GM21390 (cell line): ENCODE measurements at regions not wholly inside any gene's neighbourhood (a gene's known extent, or its start where the extent isn't known, plus 50 kb on each side); places are given as distances from the start of the nearest gene placed in this dataset.

ENCODE experiments used
- ATAC-seq: cut with Tn5 transposase; IDR thresholded peaks from one replicate; pipeline ENCODE4 v1.9.1; 2021; ENCODE audit not compliant: unreplicated experiment

GRCh38 chr10:4326647-4327046, 499.4 kb upstream of the AKR1E2 start:
- no peak for ATAC-seq

DNA sequence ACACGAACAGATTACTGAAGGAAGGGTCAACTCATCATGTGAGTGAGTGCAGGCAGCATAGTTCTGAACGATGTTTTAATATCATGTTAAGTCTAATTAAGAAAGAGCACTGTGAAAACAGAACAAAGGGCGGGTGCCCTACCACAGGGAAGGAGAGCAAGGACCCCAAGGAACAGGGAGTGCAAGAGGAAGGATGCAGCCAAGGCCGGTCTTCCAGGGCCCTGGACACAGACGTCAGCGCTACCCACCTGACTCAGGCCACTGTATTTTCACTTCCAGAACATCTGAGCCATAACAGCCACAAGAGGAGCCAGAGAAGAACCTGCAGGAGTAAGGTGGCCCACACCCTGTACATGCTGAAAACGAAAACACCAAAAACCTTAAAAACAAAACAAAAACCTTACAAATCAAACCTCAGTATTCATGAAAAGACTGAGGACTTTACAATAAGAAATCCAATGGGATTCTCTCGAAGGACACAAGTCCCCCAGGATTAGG, 506.1 kb upstream of the AKR1E2 start:
- no peak for ATAC-seq

DNA sequence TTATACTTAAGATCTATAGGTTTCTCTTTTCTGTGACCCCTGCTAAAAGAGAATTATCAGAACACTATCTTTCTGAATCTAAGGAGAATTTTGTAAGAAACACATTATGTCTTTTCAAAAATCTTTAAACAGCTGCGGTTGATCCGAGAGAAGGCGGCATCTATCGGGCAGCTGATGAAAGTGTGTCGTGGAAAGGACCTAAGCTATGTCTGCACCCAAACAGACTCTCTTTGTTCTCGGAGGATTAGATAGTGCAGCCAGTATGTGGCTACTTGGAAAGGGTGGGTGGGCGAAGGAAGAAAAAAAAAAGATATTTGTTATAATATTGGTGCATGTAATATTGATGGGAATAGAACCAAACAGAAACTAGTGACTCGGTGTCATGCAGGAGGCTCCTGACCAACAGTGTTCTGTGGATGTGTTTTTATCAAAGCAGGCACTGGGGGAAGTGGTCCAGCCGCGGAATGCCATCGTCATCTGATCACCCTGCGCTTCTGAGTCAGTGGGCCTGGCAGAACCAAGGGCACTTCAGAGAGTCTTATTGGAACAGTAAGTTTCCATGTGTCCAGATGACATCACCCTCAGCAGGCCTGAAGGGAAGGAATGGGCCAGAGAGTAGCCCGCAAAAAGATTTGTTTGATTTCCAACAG, 509.7 kb upstream of the AKR1E2 start:
- ATAC-seq: no peak

DNA sequence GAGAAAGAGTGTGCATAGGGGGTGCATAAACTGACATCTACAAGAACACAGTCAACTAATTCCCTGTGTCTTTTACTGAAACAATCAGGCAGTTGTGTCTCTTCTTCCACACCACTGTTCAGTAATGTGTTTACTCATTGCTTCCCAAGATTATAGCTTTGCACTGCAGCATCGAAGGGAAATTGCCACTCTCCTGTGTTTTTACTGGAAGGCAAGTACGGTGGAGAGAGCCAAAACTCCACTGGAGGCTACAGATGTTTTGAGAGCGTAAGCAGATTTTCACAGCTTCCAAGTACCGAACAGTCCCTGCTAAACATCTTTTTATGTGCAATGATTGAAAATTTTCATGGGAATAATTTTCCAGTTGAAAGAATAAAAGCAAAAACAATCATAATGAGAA, 510.5 kb upstream of the AKR1E2 start:
- no peak for ATAC-seq

GRCh38 chr10:4313051-4313450, 513.0 kb upstream of the AKR1E2 start:
- ATAC-seq: no peak

GRCh38 chr10:4312051-4312835, 513.8 kb upstream of the AKR1E2 start:
- ATAC-seq: no peak

DNA sequence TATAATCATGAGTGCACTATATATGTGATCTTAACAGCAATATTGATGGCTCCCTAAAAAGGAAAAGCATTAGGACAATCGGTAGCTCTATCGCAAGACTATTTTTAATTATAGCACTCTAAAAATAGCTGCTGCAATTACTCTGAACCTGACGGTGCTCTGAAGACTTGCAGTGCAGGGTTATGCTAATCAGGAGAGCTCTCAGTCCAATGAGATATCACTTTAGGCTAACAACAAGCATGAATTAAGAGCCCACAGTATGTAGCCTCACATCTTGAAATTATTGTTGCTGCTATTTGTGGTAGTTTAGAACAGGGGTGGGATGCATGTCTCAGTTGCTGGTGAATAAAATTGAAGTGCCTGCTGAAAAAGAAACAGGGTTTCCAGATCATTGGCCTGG, 515.8 kb upstream of the AKR1E2 start:
- ATAC-seq: no peak

DNA sequence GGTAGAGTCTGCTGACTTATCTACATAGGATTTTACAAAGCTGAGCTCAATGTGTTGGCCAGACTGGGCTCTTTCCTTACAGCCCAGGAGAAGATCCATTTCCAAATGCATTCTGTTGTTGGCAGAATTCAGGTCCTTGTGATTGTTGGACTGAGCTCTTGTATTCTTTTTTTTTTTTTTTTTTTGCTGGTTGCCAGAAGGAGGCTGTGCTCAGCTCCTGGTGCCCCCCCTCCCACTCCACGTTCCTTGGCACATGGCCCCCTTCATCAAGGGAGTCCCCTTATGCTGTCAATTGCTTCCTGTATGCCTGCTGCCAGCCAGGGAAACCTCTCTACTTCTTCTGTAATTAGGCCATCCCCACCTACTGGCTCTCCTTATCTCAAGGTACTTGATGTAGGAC, 518.1 kb upstream of the AKR1E2 start:
- no peak for ATAC-seq

GRCh38 chr10:4306871-4307270, 519.1 kb upstream of the AKR1E2 start:
- no peak for ATAC-seq

- ATAC-seq: no peak
These were observed 518.0 kb upstream of the KLF6 start for GRCh38 chr10:4303045-4303444.

- no peak for ATAC-seq
These were observed 516.5 kb upstream of the KLF6 start for GRCh38 chr10:4301291-4302045.

DNA sequence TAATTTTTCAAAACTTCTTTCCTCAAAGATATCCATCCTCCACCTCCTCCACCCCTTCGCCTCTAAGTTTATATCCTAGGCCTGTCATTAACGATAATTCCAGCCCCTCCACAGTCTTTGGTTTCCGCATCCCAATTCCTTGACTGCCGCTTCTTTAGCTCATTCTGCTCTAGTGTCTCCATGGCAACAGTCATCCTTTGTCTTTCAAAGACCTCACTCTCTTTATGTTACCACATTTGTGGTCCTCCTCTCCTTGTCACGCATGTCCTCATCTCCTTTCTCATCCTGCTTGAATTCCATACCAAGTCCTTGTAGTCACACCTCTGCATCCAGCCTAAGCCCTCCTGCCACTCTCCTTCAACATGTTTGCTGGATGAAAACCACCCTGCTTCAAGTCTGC, 511.2 kb upstream of the KLF6 start:
- no peak for ATAC-seq

DNA sequence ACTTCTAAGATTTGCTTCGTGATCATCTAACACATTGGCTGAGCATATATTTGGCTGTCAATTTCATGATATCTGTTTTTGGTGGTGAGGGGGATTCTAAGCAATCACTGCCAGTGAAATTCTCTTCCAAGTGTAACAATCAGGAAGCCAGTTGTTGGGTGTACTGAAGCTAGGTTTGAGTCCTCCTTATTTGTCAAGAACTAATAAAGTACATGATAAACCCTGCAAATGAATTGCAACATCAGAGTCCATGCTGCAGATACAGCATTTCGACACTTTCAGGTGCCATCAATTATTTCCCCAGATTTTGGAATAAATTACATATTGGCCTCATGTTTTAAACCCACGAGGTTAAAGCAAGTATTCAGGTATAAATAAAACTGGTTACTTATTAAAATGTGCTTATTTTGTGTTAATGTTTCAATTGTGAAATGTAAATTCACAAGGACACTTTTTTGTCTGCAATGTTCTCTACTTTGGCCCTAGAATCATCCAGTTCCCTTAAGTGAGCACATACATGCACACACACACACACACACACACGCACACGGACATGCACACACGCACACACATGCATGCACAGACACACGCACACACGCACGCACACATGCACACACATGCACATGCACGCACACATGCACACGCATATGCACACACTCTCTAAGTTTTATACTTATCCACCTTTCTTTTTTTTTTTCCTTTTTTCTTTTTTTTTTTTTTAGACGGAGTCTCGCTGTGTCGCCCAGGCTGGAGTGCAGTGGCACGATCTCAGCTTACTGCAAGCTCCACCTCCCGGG, 510.2 kb upstream of the KLF6 start:
- ATAC-seq: no peak

DNA sequence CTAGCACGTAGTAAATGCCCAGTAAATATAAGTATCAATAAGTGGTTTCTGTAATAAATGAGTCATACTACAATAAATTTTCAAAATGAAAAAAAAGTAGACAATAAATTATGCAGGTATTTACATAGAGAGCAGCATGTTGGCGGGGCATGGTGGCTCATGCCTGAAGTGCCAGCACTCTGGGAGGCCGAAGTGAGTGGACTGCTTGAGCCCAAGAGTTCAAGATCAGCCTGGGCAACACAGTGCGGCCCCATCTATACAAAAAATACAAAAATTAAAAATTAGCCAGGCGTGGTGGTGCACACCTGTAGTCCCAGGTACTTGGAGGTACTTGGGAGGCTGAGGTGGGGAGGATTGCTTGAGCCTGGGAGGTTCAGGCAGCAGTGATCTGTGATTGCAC, 509.3 kb upstream of the KLF6 start:
- no peak for ATAC-seq

- ATAC-seq: no peak
These were observed 507.0 kb upstream of the KLF6 start for GRCh38 chr10:4291990-4292389.

- ATAC-seq: no peak
These were observed 500.1 kb upstream of the KLF6 start for GRCh38 chr10:4285121-4285520.

GRCh38 chr10:4283846-4284610, 499.0 kb upstream of the KLF6 start:
- no peak for ATAC-seq

- no peak for ATAC-seq
These were observed 497.5 kb upstream of the KLF6 start for GRCh38 chr10:4282496-4282895.

GRCh38 chr10:4281190-4281825, 496.3 kb upstream of the KLF6 start:
- no peak for ATAC-seq
